Neural progenitor cell (in vitro differentiated cells): ENCODE measurements at regions not wholly inside any gene's neighbourhood (a gene's known extent, or its start where the extent isn't known, plus 50 kb on each side); places are given as distances from the start of the nearest gene placed in this dataset.
A peak's percentile ranks its signal among the peaks of the same experiment; 100 is the strongest.

Experiments used
- DNase-seq: peaks from one replicate; pipeline ENCODE4 v3.0.0-alpha.2; 2016; ENCODE audit warnings: low spot score
- H2AFZ ChIP-seq: fragments of 200-600 bp; sonication (generic); replicated peaks from 2 replicates; pipeline ENCODE4 v1.6.1; 2016; ENCODE audit warnings: antibody characterized with exemption
- H3F3A ChIP-seq: fragments of 200-600 bp; sonication (generic); 2 replicates; pipeline ENCODE4 v1.6.1; 2016; ENCODE audit warnings: antibody characterized with exemption, low read depth
- H3K27ac ChIP-seq: fragments of 200-600 bp; sonication (generic); 2 replicates; pipeline ENCODE4 v1.5.1; 2016; ENCODE audit warnings: mild to moderate bottlenecking
- H3K27me3 ChIP-seq: fragments of 200-600 bp; sonication (generic); 2 replicates; pipeline ENCODE4 v1.6.1; 2016; ENCODE audit warnings: mild to moderate bottlenecking, moderate library complexity
- H3K36me3 ChIP-seq: fragments of 200-600 bp; sonication (generic); 2 replicates; pipeline ENCODE4 v1.5.1; 2016
- H3K4me1 ChIP-seq: fragments of 200-600 bp; sonication (generic); 2 replicates; pipeline ENCODE4 v1.6.1; 2016; ENCODE audit warnings: mixed run types
- H3K4me2 ChIP-seq: fragments of 200-600 bp; sonication (generic); 2 replicates; pipeline ENCODE4 v1.6.1; 2016
- H3K4me3 ChIP-seq: fragments of 200-600 bp; sonication (generic); 2 replicates; pipeline ENCODE4 v1.5.1; 2016
- H3K79me2 ChIP-seq: fragments of 200-600 bp; sonication (generic); 2 replicates; pipeline ENCODE4 v1.6.1; 2016; ENCODE audit warnings: low read depth
- H3K9ac ChIP-seq: fragments of 200-600 bp; sonication (generic); 2 replicates; pipeline ENCODE4 v1.6.1; 2016
- H3K9me3 ChIP-seq: fragments of 200-600 bp; sonication (generic); 2 replicates; pipeline ENCODE4 v1.5.1; 2016; ENCODE audit warnings: low read depth
- H4K20me1 ChIP-seq: fragments of 200-600 bp; sonication (generic); 2 replicates; pipeline ENCODE4 v1.6.1; 2016; ENCODE audit warnings: low read depth
- H3K27ac Mint-ChIP-seq: 3 replicates; pipeline ENCODE4 v1.8.0; 2021; ENCODE audit warnings: mixed read lengths
- H3K27me3 Mint-ChIP-seq: 2 replicates; pipeline ENCODE4 v1.8.0; 2022; ENCODE audit warnings: low read depth, mild to moderate bottlenecking, inconsistent platforms, moderate library complexity, mixed read lengths; ENCODE audit not compliant: insufficient read depth
- H3K36me3 Mint-ChIP-seq: 3 replicates; pipeline ENCODE4 v1.8.0; 2021; ENCODE audit warnings: mixed read lengths
- H3K4me1 Mint-ChIP-seq: 3 replicates; pipeline ENCODE4 v1.8.0; 2021; ENCODE audit warnings: mixed read lengths
- H3K4me3 Mint-ChIP-seq: 3 replicates; pipeline ENCODE4 v1.8.0; 2021; ENCODE audit warnings: mild to moderate bottlenecking, moderate library complexity, mixed read lengths
- H3K9me3 Mint-ChIP-seq: 3 replicates; pipeline ENCODE4 v1.8.0; 2020; ENCODE audit warnings: mixed read lengths
- EZH2 ChIP-seq: fragments of 200-600 bp; sonication (generic); IDR thresholded peaks from 2 replicates; pipeline ENCODE4 v1.6.1; 2017; ENCODE audit warnings: antibody characterized with exemption, mild to moderate bottlenecking, moderate library complexity
- EZH2phosphoT487 ChIP-seq: fragments of 200-600 bp; sonication (generic); IDR thresholded peaks from 2 replicates; pipeline ENCODE4 v1.6.1; 2017; ENCODE audit warnings: antibody characterized with exemption
- TF ChIP-seq, protein P1 (sequence below): fragments of 200-600 bp; sonication (generic); IDR thresholded peaks from 2 replicates; pipeline ENCODE4 v1.5.1; 2017; ENCODE audit warnings: antibody characterized with exemption, mild to moderate bottlenecking

GRCh38 chr1:218670875-218671274 is 325.7 kb downstream of the TGFB2 start:
- no peak overlapping the region for H3K9ac ChIP-seq
- no peaks in the 10 kb centered on the region for H3K79me2 ChIP-seq
- no peaks in the 10 kb centered on the region for H3K36me3 ChIP-seq
- no peaks in the 10 kb centered on the region for H3K36me3 Mint-ChIP-seq
- H3K27ac ChIP-seq = no peak overlapping the region
- no peak overlapping the region for H3K4me2 ChIP-seq
- H3K27ac Mint-ChIP-seq = no peak overlapping the region
- H3K4me1 ChIP-seq = peaks cover 14% of the 10 kb centered on the region
- H3K4me3 ChIP-seq = no peak overlapping the region
- H3K4me3 Mint-ChIP-seq = no peak overlapping the region
- DNase-seq = no peak
- H3K9me3 ChIP-seq = no peaks in the 10 kb centered on the region
- H3F3A ChIP-seq = no peaks in the 10 kb centered on the region
- peaks cover 16% of the 10 kb centered on the region for H3K4me1 Mint-ChIP-seq
- H4K20me1 ChIP-seq = no peaks in the 10 kb centered on the region
- H2AFZ ChIP-seq = no peak overlapping the region
- no peak for TF ChIP-seq EZH2phosphoT487
- TF ChIP-seq EZH2 = no peak
- TF ChIP-seq, protein P1, sequence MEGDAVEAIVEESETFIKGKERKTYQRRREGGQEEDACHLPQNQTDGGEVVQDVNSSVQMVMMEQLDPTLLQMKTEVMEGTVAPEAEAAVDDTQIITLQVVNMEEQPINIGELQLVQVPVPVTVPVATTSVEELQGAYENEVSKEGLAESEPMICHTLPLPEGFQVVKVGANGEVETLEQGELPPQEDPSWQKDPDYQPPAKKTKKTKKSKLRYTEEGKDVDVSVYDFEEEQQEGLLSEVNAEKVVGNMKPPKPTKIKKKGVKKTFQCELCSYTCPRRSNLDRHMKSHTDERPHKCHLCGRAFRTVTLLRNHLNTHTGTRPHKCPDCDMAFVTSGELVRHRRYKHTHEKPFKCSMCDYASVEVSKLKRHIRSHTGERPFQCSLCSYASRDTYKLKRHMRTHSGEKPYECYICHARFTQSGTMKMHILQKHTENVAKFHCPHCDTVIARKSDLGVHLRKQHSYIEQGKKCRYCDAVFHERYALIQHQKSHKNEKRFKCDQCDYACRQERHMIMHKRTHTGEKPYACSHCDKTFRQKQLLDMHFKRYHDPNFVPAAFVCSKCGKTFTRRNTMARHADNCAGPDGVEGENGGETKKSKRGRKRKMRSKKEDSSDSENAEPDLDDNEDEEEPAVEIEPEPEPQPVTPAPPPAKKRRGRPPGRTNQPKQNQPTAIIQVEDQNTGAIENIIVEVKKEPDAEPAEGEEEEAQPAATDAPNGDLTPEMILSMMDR = no peak
- H3K9me3 Mint-ChIP-seq = peaks cover 7% of the 10 kb centered on the region
- H3K27me3 ChIP-seq = no peaks in the 10 kb centered on the region
- peaks cover 2% of the 10 kb centered on the region for H3K27me3 Mint-ChIP-seq

DNA sequence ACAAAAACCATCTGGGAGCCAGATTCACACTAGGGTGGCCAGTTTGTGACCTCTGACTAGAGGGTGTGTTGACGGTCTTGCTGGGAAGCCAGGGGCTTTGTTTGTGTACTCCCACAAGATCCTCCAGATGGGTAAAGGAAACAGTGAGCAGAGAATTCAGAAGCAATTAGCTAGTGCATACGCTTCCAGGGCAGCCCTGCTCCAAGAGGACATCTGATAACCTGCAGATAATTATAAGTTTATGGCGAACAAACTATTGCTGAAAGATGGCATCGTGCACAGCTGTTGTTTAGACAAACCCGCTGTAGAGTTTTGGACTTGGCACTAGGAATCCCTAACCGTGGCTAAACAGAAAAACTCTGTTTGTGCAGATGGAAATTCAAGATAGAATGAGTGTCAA is 326.4 kb downstream of the TGFB2 start:
- Histone ChIP-seq H3K9ac (no peak overlapping the region), H3F3A (no peaks in the 10 kb centered on the region), H3K36me3 (no peaks in the 10 kb centered on the region), H4K20me1 (no peaks in the 10 kb centered on the region), H3K27ac (no peak overlapping the region), H3K27me3 (no peaks in the 10 kb centered on the region), H3K79me2 (no peaks in the 10 kb centered on the region), H3K9me3 (no peaks in the 10 kb centered on the region), H3K4me2 (no peak overlapping the region), H2AFZ (peak overlapping the region; percentile 2), H3K4me1 (peaks cover 14% of the 10 kb centered on the region), H3K4me3 (no peak overlapping the region)
- peaks cover 16% of the 10 kb centered on the region for H3K4me1 Mint-ChIP-seq
- peaks cover 5% of the 10 kb centered on the region for H3K9me3 Mint-ChIP-seq
- no peak overlapping the region for H3K27ac Mint-ChIP-seq
- H3K27me3 Mint-ChIP-seq = peaks cover 3% of the 10 kb centered on the region
- TF ChIP-seq EZH2phosphoT487 = no peak
- no peak for TF ChIP-seq EZH2
- TF ChIP-seq, protein P1 = no peak
- peak; percentile 17 for DNase-seq
- no peaks in the 10 kb centered on the region for H3K36me3 Mint-ChIP-seq
- H3K4me3 Mint-ChIP-seq = no peak overlapping the region

DNA sequence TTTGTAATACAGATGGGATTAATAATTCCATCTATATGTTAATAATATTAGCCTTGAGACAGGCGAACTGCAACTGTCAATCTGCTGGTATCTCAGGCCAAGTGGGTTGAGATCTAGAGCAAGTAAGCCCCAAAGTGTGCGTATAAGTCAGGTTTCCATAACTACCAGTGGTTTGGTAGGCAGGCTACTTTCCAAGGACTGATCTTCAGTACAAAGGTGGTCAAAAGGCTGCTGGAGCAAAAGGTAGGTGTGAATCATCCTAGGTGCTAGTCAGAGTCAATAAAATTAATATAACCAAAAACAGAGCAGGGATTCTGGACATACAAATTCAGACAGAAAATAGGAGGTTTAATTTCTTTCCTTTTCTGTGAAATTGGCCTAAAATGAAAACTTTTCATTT is 328.0 kb downstream of the TGFB2 start:
- no peak overlapping the region for H3K4me2 ChIP-seq
- peaks cover 19% of the 10 kb centered on the region for H3K4me1 ChIP-seq
- peaks cover 3% of the 10 kb centered on the region for H3K27me3 Mint-ChIP-seq
- H3K36me3 Mint-ChIP-seq = no peaks in the 10 kb centered on the region
- no peak overlapping the region for H3K4me3 Mint-ChIP-seq
- H3K9me3 Mint-ChIP-seq = peaks cover 3% of the 10 kb centered on the region
- no peaks in the 10 kb centered on the region for H3K27me3 ChIP-seq
- no peak for DNase-seq
- no peak overlapping the region for H3K4me3 ChIP-seq
- peaks cover 16% of the 10 kb centered on the region for H3K4me1 Mint-ChIP-seq
- no peak for TF ChIP-seq EZH2
- no peaks in the 10 kb centered on the region for H3F3A ChIP-seq
- H3K27ac ChIP-seq = no peak overlapping the region
- H3K79me2 ChIP-seq = no peaks in the 10 kb centered on the region
- H3K9me3 ChIP-seq = no peaks in the 10 kb centered on the region
- no peak overlapping the region for H3K27ac Mint-ChIP-seq
- no peaks in the 10 kb centered on the region for H4K20me1 ChIP-seq
- H3K36me3 ChIP-seq = no peaks in the 10 kb centered on the region
- no peak overlapping the region for H2AFZ ChIP-seq
- no peak overlapping the region for H3K9ac ChIP-seq

DNA sequence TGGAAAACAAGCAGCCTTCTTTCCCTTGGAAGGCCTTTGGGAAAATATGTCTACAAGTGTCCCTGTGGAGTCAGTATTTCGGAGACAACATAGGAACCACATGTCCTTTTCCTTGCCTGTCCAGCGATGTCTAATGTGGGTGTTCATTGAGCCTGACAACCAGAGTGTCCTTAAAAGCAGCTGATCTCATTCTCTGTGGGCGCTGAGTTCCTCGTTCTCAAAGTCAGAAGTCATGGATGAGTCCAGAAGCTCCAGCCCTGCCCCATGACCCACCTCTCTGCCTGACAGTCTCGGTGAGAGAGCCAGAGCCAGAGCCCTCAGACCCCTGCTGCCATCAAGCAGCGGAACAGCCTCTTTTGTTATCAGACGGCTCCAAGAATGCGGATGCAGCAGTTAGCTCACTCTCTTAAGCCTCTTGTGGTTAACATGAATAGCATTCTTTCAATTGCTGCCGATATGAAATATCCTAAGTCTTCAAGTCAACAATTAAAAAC is 329.2 kb downstream of the TGFB2 start:
- Mint-ChIP-seq H3K4me3 (no peak overlapping the region), H3K9me3 (peaks cover 3% of the 10 kb centered on the region), H3K27ac (peak overlapping the region; percentile 50), H3K36me3 (no peaks in the 10 kb centered on the region), H3K4me1 (peaks cover 16% of the 10 kb centered on the region), H3K27me3 (peaks cover 2% of the 10 kb centered on the region)
- H3K79me2 ChIP-seq = no peaks in the 10 kb centered on the region
- H3K4me3 ChIP-seq = no peak overlapping the region
- no peak overlapping the region for H3K27ac ChIP-seq
- H3F3A ChIP-seq = no peaks in the 10 kb centered on the region
- no peak overlapping the region for H3K9ac ChIP-seq
- H3K4me2 ChIP-seq = no peak overlapping the region
- TF ChIP-seq, protein P1 = peak; percentile 32
- no peak for TF ChIP-seq EZH2
- H3K9me3 ChIP-seq = no peaks in the 10 kb centered on the region
- H2AFZ ChIP-seq = peak overlapping the region; percentile 63
- no peaks in the 10 kb centered on the region for H3K36me3 ChIP-seq
- H3K27me3 ChIP-seq = no peaks in the 10 kb centered on the region
- peak; percentile 88 for DNase-seq
- H3K4me1 ChIP-seq = peaks cover 19% of the 10 kb centered on the region
- no peaks in the 10 kb centered on the region for H4K20me1 ChIP-seq
